ENCODE measurements at regions not wholly inside any gene's neighbourhood (a gene's known extent, or its start where the extent isn't known, plus 50 kb on each side); places are given as distances from the start of the nearest gene placed in this dataset.
A peak's percentile ranks its signal among the peaks of the same experiment; 100 is the strongest.

GRCh38 chr13:50077431-50077830, 62.2 kb downstream of the KCNRG start:
- Histone ChIP-seq H3K27ac (peak overlapping the region in 2 of 4 donors; percentile 20 to 92), H3K4me1 (peaks cover 22% of the 10 kb centered on the region), H3K4me3 (no peak overlapping the region), H3K36me3 (replicated peaks in 1 of 2; ENCODE audit: insufficient read depth in 1 of 2, low read depth in 2 of 2) (no peaks in the 10 kb centered on the region), H3K9me3 (no peaks in the 10 kb centered on the region), H3K27me3 (peaks cover 0 to 5% of the 10 kb centered on the region in 2 donors)
- TF ChIP-seq CTCF (IDR thresholded peaks at IDR 0.05), result no peak
- TF ChIP-seq POLR2A (IDR thresholded peaks at IDR 0.05), result no peak
- DNase-seq, result no peak
- ATAC-seq, result no peak
- WGBS, 2 donors, result 56 to 79% methylated on average over 1 of the region's 1 CpG
- intact Hi-C loops (cut with DNase I), result no loop called here

GRCh38 chr13:50078231-50078894, 63.1 kb downstream of the KCNRG start:
- H3K4me1 ChIP-seq, result peaks cover 26% of the 10 kb centered on the region
- no peaks in the 10 kb centered on the region for H3K9me3 ChIP-seq
- ATAC-seq (no peak), DNase-seq (no peak)
- H3K4me3 ChIP-seq, result no peak overlapping the region
- H3K27ac ChIP-seq, result peak overlapping the region in 2 of 4 donors; percentile 92 to 94
- WGBS, 2 donors, result 49 to 59% methylated on average over 3 of the region's 3 CpGs
- no peaks in the 10 kb centered on the region for H3K36me3 ChIP-seq (replicated peaks in 1 of 2; ENCODE audit: insufficient read depth in 1 of 2, low read depth in 2 of 2)
- peaks cover 0 to 5% of the 10 kb centered on the region in 2 donors for H3K27me3 ChIP-seq
- intact Hi-C loops (cut with DNase I), result no loop called here
- TF ChIP-seq POLR2A (IDR thresholded peaks at IDR 0.05) (no peak), CTCF (IDR thresholded peaks at IDR 0.05) (no peak)

- Histone ChIP-seq H3K27ac (peak overlapping the region in 3 of 4 donors; percentile 84 to 94 (median 92)), H3K36me3 (replicated peaks in 1 of 2; ENCODE audit: insufficient read depth in 1 of 2, low read depth in 2 of 2) (no peaks in the 10 kb centered on the region), H3K9me3 (no peaks in the 10 kb centered on the region), H3K4me3 (no peak overlapping the region), H3K4me1 (peaks cover 32% of the 10 kb centered on the region), H3K27me3 (peaks cover 0 to 5% of the 10 kb centered on the region in 2 donors)
- ATAC-seq (no peak), DNase-seq (no peak)
- WGBS, 2 donors, result 30 to 35% methylated on average over 10 of the region's 10 CpGs
- intact Hi-C loops (cut with DNase I), result no loop called here
- TF ChIP-seq POLR2A (IDR thresholded peaks at IDR 0.05) (no peak), CTCF (IDR thresholded peaks at IDR 0.05) (no peak)
Measured at GRCh38 chr13:50078895-50079654, 63.8 kb downstream of the KCNRG start.

- Histone ChIP-seq H3K36me3 (replicated peaks in 1 of 2; ENCODE audit: insufficient read depth in 1 of 2, low read depth in 2 of 2) (no peaks in the 10 kb centered on the region), H3K4me1 (peaks cover 32% of the 10 kb centered on the region), H3K4me3 (peak overlapping the region; percentile 28 to 39), H3K9me3 (no peaks in the 10 kb centered on the region), H3K27me3 (peaks cover 0 to 5% of the 10 kb centered on the region in 2 donors), H3K27ac (peak overlapping the region; percentile 3 to 94 (median 88))
- TF ChIP-seq POLR2A (IDR thresholded peaks at IDR 0.05), result no peak
- TF ChIP-seq CTCF (IDR thresholded peaks at IDR 0.05), result no peak
- no peak for DNase-seq
- no peak for ATAC-seq
- intact Hi-C loops (cut with DNase I), result no loop called here
- WGBS, 2 donors, result 16% methylated on average over 12 of the region's 12 CpGs
Measured at GRCh38 chr13:50079655-50080202, 64.5 kb downstream of the KCNRG start.

All from body of pancreas (tissue), 4 donors.